Endothelial cell of umbilical vein (primary cell): ENCODE measurements at regions not wholly inside any gene's neighbourhood (a gene's known extent, or its start where the extent isn't known, plus 50 kb on each side); places are given as distances from the start of the nearest gene placed in this dataset.

ENCODE experiments used
- EZH2 ChIP-seq: IDR thresholded peaks from 2 replicates; pipeline ENCODE4 v1.6.1; 2012; ENCODE audit warnings: borderline replicate concordance, low read depth, mild to moderate bottlenecking, moderate library complexity, low read length, inconsistent platforms; ENCODE audit not compliant: severe bottlenecking
- GATA2 ChIP-seq: IDR thresholded peaks from 2 replicates; pipeline ENCODE4 v1.7.0; 2011; ENCODE audit warnings: low read depth, mild to moderate bottlenecking, moderate library complexity, mixed read lengths, low read length; ENCODE audit not compliant: insufficient read length, insufficient read depth
- POLR2A ChIP-seq: IDR thresholded peaks from 2 replicates; pipeline ENCODE4 v1.6.1; 2012; ENCODE audit warnings: low read depth, mild to moderate bottlenecking, control low read depth, low read length
- POLR2AphosphoS5 ChIP-seq: IDR thresholded peaks from 2 replicates; pipeline ENCODE4 v1.6.1; 2012; ENCODE audit warnings: low read depth, mild to moderate bottlenecking, control low read depth, low read length, moderate library complexity; ENCODE audit not compliant: insufficient read depth
- TF ChIP-seq, protein P1 (sequence below): IDR thresholded peaks from 2 replicates; pipeline ENCODE4 v1.6.1; 2011; ENCODE audit not compliant: insufficient read depth, insufficient read length
- TF ChIP-seq, protein P2 (sequence below), 2 donors: IDR thresholded peaks; 1 replicate in 1 of 2; 2 replicates in 1 of 2; pipeline ENCODE4 v1.5.1; 2011; ENCODE audit warnings: low read length in 2 of 2, mild to moderate bottlenecking in 2 of 2, moderate library complexity in 2 of 2, control low read depth in 1 of 2, inconsistent platforms in 1 of 2, low read depth in 1 of 2; ENCODE audit not compliant: insufficient read depth in 1 of 2; ENCODE audit errors: extremely low read depth in 1 of 2

DNA sequence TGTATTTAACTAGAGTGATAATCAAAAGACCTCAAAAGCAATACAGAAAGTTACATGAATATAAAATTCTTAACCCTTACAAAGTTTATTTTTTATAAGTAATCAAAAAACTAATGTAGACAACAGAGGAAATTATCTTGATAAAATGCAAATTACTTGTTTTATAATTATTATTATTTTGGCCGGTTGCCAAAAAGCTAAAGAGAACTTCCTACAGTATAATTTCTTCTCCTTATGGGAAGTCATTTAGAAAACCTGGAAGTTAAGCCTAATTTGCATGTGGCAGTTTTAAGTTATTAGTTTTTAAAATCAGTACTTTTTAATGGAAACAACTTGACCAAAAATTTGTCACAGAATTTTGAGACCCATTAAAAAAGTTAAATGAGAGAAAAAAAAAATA lies 621.3 kb upstream of the PCDH10 start:
- TF ChIP-seq, protein P1, sequence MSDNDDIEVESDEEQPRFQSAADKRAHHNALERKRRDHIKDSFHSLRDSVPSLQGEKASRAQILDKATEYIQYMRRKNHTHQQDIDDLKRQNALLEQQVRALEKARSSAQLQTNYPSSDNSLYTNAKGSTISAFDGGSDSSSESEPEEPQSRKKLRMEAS, result no peak
- TF ChIP-seq, protein P2, sequence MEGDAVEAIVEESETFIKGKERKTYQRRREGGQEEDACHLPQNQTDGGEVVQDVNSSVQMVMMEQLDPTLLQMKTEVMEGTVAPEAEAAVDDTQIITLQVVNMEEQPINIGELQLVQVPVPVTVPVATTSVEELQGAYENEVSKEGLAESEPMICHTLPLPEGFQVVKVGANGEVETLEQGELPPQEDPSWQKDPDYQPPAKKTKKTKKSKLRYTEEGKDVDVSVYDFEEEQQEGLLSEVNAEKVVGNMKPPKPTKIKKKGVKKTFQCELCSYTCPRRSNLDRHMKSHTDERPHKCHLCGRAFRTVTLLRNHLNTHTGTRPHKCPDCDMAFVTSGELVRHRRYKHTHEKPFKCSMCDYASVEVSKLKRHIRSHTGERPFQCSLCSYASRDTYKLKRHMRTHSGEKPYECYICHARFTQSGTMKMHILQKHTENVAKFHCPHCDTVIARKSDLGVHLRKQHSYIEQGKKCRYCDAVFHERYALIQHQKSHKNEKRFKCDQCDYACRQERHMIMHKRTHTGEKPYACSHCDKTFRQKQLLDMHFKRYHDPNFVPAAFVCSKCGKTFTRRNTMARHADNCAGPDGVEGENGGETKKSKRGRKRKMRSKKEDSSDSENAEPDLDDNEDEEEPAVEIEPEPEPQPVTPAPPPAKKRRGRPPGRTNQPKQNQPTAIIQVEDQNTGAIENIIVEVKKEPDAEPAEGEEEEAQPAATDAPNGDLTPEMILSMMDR (IDR thresholded peaks at IDR 0.05; ENCODE audit: extremely low read depth in 1 of 2, insufficient read depth in 1 of 2, low read depth in 1 of 2, low read length in 2 of 2), result no peak
- no peak for TF ChIP-seq POLR2AphosphoS5
- TF ChIP-seq EZH2, result no peak
- TF ChIP-seq POLR2A, result no peak
- no peak for TF ChIP-seq GATA2
